Type B pancreatic cell (in vitro differentiated cells): ENCODE measurements at regions not wholly inside any gene's neighbourhood (a gene's known extent, or its start where the extent isn't known, plus 50 kb on each side); places are given as distances from the start of the nearest gene placed in this dataset.

Source experiments
- DNase-seq: peaks from one replicate; pipeline ENCODE4 v3.0.0; 2021; ENCODE audit warnings: mixed read lengths; ENCODE audit not compliant: unreplicated experiment; ENCODE audit errors: extremely low spot score
- H3K27ac Mint-ChIP-seq: 2 replicates; pipeline ENCODE4 v1.8.0; 2021; ENCODE audit warnings: mild to moderate bottlenecking, mixed read lengths
- H3K27me3 Mint-ChIP-seq: 2 replicates; pipeline ENCODE4 v1.8.0; 2021; ENCODE audit warnings: mixed read lengths
- H3K36me3 Mint-ChIP-seq: 2 replicates; pipeline ENCODE4 v1.8.0; 2021; ENCODE audit warnings: mixed read lengths
- H3K4me1 Mint-ChIP-seq: one replicate; pipeline ENCODE4 v1.8.0; 2021; ENCODE audit warnings: mixed read lengths; ENCODE audit not compliant: unreplicated experiment
- H3K4me3 Mint-ChIP-seq: 2 replicates; pipeline ENCODE4 v1.8.0; 2021; ENCODE audit warnings: mild to moderate bottlenecking, mixed read lengths
- H3K9me3 Mint-ChIP-seq: 2 replicates; pipeline ENCODE4 v1.8.0; 2021; ENCODE audit warnings: mixed read lengths
- CTCF ChIP-seq: fragments of 200-600 bp; sonication (generic); conservative IDR thresholded peaks from 2 replicates; pipeline ENCODE4 v1.5.0; 2021; ENCODE audit warnings: antibody characterized with exemption, mild to moderate bottlenecking

- H3K27ac Mint-ChIP-seq = no peak overlapping the region
- H3K4me1 Mint-ChIP-seq = peaks cover 26% of the 10 kb centered on the region
- TF ChIP-seq CTCF = no peak
- no peaks in the 10 kb centered on the region for H3K27me3 Mint-ChIP-seq
- DNase-seq = no peak
- H3K9me3 Mint-ChIP-seq = no peaks in the 10 kb centered on the region
- no peaks in the 10 kb centered on the region for H3K36me3 Mint-ChIP-seq
- no peak overlapping the region for H3K4me3 Mint-ChIP-seq
Measured at GRCh38 chr12:102687523-102687922, 207.2 kb upstream of the IGF1 start.

GRCh38 chr12:102685841-102686240 lies 205.5 kb upstream of the IGF1 start:
- no peak overlapping the region for H3K4me3 Mint-ChIP-seq
- no peaks in the 10 kb centered on the region for H3K9me3 Mint-ChIP-seq
- H3K4me1 Mint-ChIP-seq = peaks cover 12% of the 10 kb centered on the region
- H3K27me3 Mint-ChIP-seq = no peaks in the 10 kb centered on the region
- no peak for DNase-seq
- H3K36me3 Mint-ChIP-seq = no peaks in the 10 kb centered on the region
- TF ChIP-seq CTCF = no peak
- no peak overlapping the region for H3K27ac Mint-ChIP-seq

- TF ChIP-seq CTCF = no peak
- Mint-ChIP-seq H3K9me3 (no peaks in the 10 kb centered on the region), H3K27me3 (no peaks in the 10 kb centered on the region), H3K4me3 (no peak overlapping the region), H3K27ac (no peak overlapping the region), H3K36me3 (no peaks in the 10 kb centered on the region), H3K4me1 (peaks cover 5% of the 10 kb centered on the region)
- no peak for DNase-seq
Measured at GRCh38 chr12:102685172-102685571, 204.8 kb upstream of the IGF1 start.

GRCh38 chr12:102682366-102683289 lies 202.3 kb upstream of the IGF1 start:
- Mint-ChIP-seq H3K4me3 (no peak overlapping the region), H3K9me3 (no peaks in the 10 kb centered on the region), H3K27ac (no peak overlapping the region), H3K27me3 (no peaks in the 10 kb centered on the region), H3K4me1 (no peaks in the 10 kb centered on the region), H3K36me3 (no peaks in the 10 kb centered on the region)
- no peak for DNase-seq
- TF ChIP-seq CTCF = no peak

GRCh38 chr12:102681747-102682146 lies 201.4 kb upstream of the IGF1 start:
- no peaks in the 10 kb centered on the region for H3K9me3 Mint-ChIP-seq
- no peak for DNase-seq
- no peak overlapping the region for H3K4me3 Mint-ChIP-seq
- H3K36me3 Mint-ChIP-seq = no peaks in the 10 kb centered on the region
- H3K27me3 Mint-ChIP-seq = no peaks in the 10 kb centered on the region
- H3K4me1 Mint-ChIP-seq = no peaks in the 10 kb centered on the region
- TF ChIP-seq CTCF = no peak
- H3K27ac Mint-ChIP-seq = no peak overlapping the region
